ENCODE measurements at regions not wholly inside any gene's neighbourhood (a gene's known extent, or its start where the extent isn't known, plus 50 kb on each side); places are given as distances from the start of the nearest gene placed in this dataset.

- no peak for DNase-seq (ENCODE audit: extremely low read depth, insufficient read length)
- H3K36me3 ChIP-seq (ENCODE audit: control insufficient read depth, insufficient read depth, low read length): no peaks in the 10 kb centered on the region
- no peak for TF ChIP-seq CTCF (IDR thresholded peaks at IDR 0.05; ENCODE audit: insufficient read depth, low read length, poor library complexity, severe bottlenecking)
- no peaks in the 10 kb centered on the region; the same call in 1 of the 2 replicates for H3K27me3 ChIP-seq (replicated peaks; ENCODE audit: control insufficient read depth, insufficient read depth, low read length)
- H3K4me3 ChIP-seq (replicated peaks; ENCODE audit: low read depth, low read length): no peak overlapping the region
These were observed 75.7 kb upstream of the FOXP4 start for GRCh38 chr6:41470331-41471063.

- no peaks in the 10 kb centered on the region for H3K36me3 ChIP-seq (ENCODE audit: control insufficient read depth, insufficient read depth, low read length)
- TF ChIP-seq CTCF (IDR thresholded peaks at IDR 0.05; ENCODE audit: insufficient read depth, low read length, poor library complexity, severe bottlenecking): no peak
- H3K27me3 ChIP-seq (replicated peaks; ENCODE audit: control insufficient read depth, insufficient read depth, low read length): no peaks in the 10 kb centered on the region; the same call in 1 of the 2 replicates
- DNase-seq (ENCODE audit: extremely low read depth, insufficient read length): no peak
- no peak overlapping the region for H3K4me3 ChIP-seq (replicated peaks; ENCODE audit: low read depth, low read length)
These were observed 74.9 kb upstream of the FOXP4 start for GRCh38 chr6:41471064-41471895.

- DNase-seq (ENCODE audit: extremely low read depth, insufficient read length): no peak
- TF ChIP-seq CTCF (IDR thresholded peaks at IDR 0.05; ENCODE audit: insufficient read depth, low read length, poor library complexity, severe bottlenecking): no peak
- Histone ChIP-seq H3K4me3 (replicated peaks; ENCODE audit: low read depth, low read length) (no peak overlapping the region), H3K36me3 (ENCODE audit: control insufficient read depth, insufficient read depth, low read length) (no peaks in the 10 kb centered on the region), H3K27me3 (replicated peaks; ENCODE audit: control insufficient read depth, insufficient read depth, low read length) (no peaks in the 10 kb centered on the region; the same call in 1 of the 2 replicates)
These were observed 71.8 kb upstream of the FOXP4 start for GRCh38 chr6:41474213-41474933.

- Histone ChIP-seq H3K27me3 (replicated peaks; ENCODE audit: control insufficient read depth, insufficient read depth, low read length) (no peaks in the 10 kb centered on the region; the same call in 1 of the 2 replicates), H3K36me3 (ENCODE audit: control insufficient read depth, insufficient read depth, low read length) (no peaks in the 10 kb centered on the region), H3K4me3 (replicated peaks; ENCODE audit: low read depth, low read length) (no peak overlapping the region)
- TF ChIP-seq CTCF (IDR thresholded peaks at IDR 0.05; ENCODE audit: insufficient read depth, low read length, poor library complexity, severe bottlenecking): no peak
- no peak for DNase-seq (ENCODE audit: extremely low read depth, insufficient read length)
These were observed 71.0 kb upstream of the FOXP4 start for GRCh38 chr6:41475164-41475563.

- Histone ChIP-seq H3K27me3 (replicated peaks; ENCODE audit: control insufficient read depth, insufficient read depth, low read length) (no peaks in the 10 kb centered on the region), H3K36me3 (ENCODE audit: control insufficient read depth, insufficient read depth, low read length) (no peaks in the 10 kb centered on the region), H3K4me3 (replicated peaks; ENCODE audit: low read depth, low read length) (no peak overlapping the region)
- DNase-seq (ENCODE audit: extremely low read depth, insufficient read length): no peak
- no peak for TF ChIP-seq CTCF (IDR thresholded peaks at IDR 0.05; ENCODE audit: insufficient read depth, low read length, poor library complexity, severe bottlenecking)
These were observed 70.3 kb upstream of the FOXP4 start for GRCh38 chr6:41475737-41476357.
